Activated B cell treated with CpG ODN at 0.5 μM for 24 hours (primary cell): ENCODE measurements at regions not wholly inside any gene's neighbourhood (a gene's known extent, or its start where the extent isn't known, plus 50 kb on each side); places are given as distances from the start of the nearest gene placed in this dataset.

ENCODE experiments used
- ATAC-seq: fragments of 200-7000 bp; cut with Tn5 transposase; one replicate; pipeline ENCODE4 v1.10.0; 2021; ENCODE audit warnings: low read depth, mild to moderate bottlenecking, moderate library complexity
- CTCF ChIA-PET: fragments of 350-600 bp; sonication (Branson Sonifier 250); formaldehyde crosslinking; loops from one replicate; lab custom pipeline; 2021; ENCODE audit warnings: antibody characterized with exemption; lab: Charles Lee
- POLR2A ChIA-PET: fragments of 350-600 bp; sonication (Branson Sonifier 250); formaldehyde crosslinking; loops from one replicate; lab custom pipeline; 2021; ENCODE audit warnings: antibody characterized with exemption; lab: Charles Lee
- DNase-seq: peaks from one replicate; pipeline ENCODE4 v3.0.0; 2022
- H3K27ac Mint-ChIP-seq: one replicate; pipeline ENCODE4 v1.8.0; 2020; ENCODE audit warnings: mixed read lengths
- H3K27me3 Mint-ChIP-seq: one replicate; pipeline ENCODE4 v1.8.0; 2021; ENCODE audit warnings: mixed read lengths
- H3K36me3 Mint-ChIP-seq: one replicate; pipeline ENCODE4 v1.8.0; 2021; ENCODE audit warnings: low read depth, mixed read lengths
- H3K4me1 Mint-ChIP-seq: one replicate; pipeline ENCODE4 v1.8.0; 2021; ENCODE audit warnings: mixed read lengths
- H3K4me3 Mint-ChIP-seq: one replicate; pipeline ENCODE4 v1.8.0; 2020; ENCODE audit warnings: mild to moderate bottlenecking, mixed read lengths
- H3K9me3 Mint-ChIP-seq: one replicate; pipeline ENCODE4 v1.8.0; 2020; ENCODE audit warnings: mixed read lengths
- intact Hi-C: fragments of 100-400 bp; cut with micrococcal nuclease; formaldehyde crosslinking; loops from one replicate; pipeline ENCODE4 v1.15.1; 2024
- TF ChIP-seq, protein P1 (sequence below): fragments of 200-600 bp; IDR thresholded peaks from one replicate; pipeline ENCODE4 v1.8.0; 2022; ENCODE audit warnings: antibody characterized with exemption, mild to moderate bottlenecking

DNA sequence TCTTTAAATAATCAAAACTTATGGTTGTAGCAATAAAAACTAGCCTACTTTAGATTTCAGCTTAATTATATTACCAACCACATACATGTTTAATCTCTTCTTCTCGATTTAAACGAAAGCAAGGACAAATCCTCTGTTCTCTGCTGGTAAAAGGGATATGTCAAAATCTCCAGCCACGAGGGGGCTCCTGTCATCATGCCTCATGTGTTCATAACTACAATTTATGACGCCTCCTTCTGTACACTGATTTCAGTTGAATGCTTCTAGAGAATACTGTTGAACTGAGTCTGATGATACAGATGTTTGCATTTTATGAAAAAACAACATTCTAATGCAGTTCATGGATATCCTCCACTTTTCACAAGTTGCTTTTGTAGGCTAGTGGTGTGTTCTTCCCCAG, 220.0 kb upstream of the DPP6 start:
- ATAC-seq (no peak), DNase-seq (no peak)
- Mint-ChIP-seq H3K4me3 (no peak overlapping the region), H3K4me1 (no peaks in the 10 kb centered on the region), H3K9me3 (peaks cover 2% of the 10 kb centered on the region), H3K27ac (no peak overlapping the region), H3K27me3 (no peaks in the 10 kb centered on the region), H3K36me3 (no peaks in the 10 kb centered on the region)
- ChIA-PET POLR2A (no interaction called here), CTCF (no interaction called here)
- intact Hi-C loops, result no loop called here
- TF ChIP-seq, protein P1, sequence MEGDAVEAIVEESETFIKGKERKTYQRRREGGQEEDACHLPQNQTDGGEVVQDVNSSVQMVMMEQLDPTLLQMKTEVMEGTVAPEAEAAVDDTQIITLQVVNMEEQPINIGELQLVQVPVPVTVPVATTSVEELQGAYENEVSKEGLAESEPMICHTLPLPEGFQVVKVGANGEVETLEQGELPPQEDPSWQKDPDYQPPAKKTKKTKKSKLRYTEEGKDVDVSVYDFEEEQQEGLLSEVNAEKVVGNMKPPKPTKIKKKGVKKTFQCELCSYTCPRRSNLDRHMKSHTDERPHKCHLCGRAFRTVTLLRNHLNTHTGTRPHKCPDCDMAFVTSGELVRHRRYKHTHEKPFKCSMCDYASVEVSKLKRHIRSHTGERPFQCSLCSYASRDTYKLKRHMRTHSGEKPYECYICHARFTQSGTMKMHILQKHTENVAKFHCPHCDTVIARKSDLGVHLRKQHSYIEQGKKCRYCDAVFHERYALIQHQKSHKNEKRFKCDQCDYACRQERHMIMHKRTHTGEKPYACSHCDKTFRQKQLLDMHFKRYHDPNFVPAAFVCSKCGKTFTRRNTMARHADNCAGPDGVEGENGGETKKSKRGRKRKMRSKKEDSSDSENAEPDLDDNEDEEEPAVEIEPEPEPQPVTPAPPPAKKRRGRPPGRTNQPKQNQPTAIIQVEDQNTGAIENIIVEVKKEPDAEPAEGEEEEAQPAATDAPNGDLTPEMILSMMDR, result no peak

DNA sequence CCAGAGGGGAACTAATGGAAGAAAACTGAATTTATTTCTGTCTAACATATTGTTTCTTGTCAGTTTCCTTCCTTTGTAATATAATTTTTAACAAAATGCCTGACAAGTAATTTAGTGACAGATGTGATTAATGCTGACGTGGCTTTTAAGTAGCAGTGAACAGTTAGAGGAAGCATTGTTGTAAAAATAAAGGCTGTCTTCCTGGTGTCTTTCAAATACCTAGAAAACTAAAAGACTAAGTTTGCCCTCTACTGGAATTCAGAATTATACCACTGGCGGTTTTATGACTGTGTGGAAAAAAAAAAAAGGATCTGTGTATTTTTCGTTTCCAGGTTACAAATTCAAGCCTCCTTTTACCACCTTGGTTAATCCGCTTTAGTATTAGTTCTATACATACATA, 217.1 kb upstream of the DPP6 start:
- ChIA-PET POLR2A (no interaction called here), CTCF (no interaction called here)
- no peak overlapping the region for H3K27ac Mint-ChIP-seq

DNA sequence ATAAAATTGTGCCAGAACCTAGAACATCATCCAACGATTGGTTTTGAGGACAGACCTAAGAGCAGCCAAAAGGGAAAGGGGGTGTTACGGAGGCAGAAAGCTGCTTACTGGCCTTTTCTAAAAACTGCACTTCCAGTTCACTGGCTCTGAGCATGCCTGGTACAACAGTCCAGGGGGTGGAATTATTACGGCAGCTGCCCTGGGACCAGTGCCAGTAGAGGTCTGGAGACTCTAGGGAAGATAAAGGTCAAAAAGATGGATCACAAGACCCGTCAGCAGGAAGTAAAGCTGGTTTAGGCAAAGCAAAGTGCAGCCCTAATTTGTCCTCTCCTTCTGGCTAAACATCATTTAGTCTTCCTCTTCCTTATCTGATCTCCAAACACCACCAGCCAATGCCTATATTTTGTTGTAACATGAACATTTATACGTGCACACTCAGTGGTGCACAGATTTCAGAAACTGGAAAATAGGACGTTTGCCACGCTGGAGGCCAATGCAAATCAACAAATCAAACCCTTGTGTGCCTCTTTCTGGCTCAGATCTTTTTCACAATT, 216.4 kb upstream of the DPP6 start:
- CTCF ChIA-PET, result no interaction called here
- no peaks in the 10 kb centered on the region for H3K36me3 Mint-ChIP-seq

More for the DNA sequence above, 217.1 kb upstream of the DPP6 start:
- Mint-ChIP-seq H3K4me1 (no peaks in the 10 kb centered on the region), H3K36me3 (no peaks in the 10 kb centered on the region), H3K27me3 (no peaks in the 10 kb centered on the region), H3K4me3 (no peak overlapping the region), H3K9me3 (peaks cover 4% of the 10 kb centered on the region)
- intact Hi-C loops, result no loop called here
- ATAC-seq (no peak), DNase-seq (no peak)
- TF ChIP-seq, protein P1, result no peak

DNA sequence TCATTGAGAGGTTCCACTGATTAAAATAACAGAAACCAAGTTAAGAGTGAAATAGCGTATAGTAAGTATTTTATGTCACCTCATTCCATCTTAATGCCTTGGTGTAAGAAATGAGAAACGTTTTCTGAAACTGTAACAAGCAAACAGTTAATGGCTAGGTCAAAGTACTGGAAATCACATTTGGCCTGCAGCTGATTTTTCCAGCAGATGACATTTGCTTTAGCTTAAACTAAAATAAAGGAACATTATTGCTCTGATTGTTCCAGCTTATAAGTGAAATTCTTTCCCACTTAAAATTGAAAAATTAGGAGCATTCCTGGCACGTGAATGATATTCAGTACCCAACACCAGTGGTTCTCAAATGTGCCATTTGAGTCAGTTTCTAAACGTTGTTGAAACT, 213.6 kb upstream of the DPP6 start:
- ChIA-PET CTCF (no interaction called here), POLR2A (no interaction called here)
- no peak for ATAC-seq
- intact Hi-C loops, result no loop called here
- no peaks in the 10 kb centered on the region for H3K4me1 Mint-ChIP-seq
- H3K27ac Mint-ChIP-seq, result no peak overlapping the region
- H3K9me3 Mint-ChIP-seq, result peaks cover 2% of the 10 kb centered on the region
- TF ChIP-seq, protein P1, result no peak
- no peak overlapping the region for H3K4me3 Mint-ChIP-seq
- H3K36me3 Mint-ChIP-seq, result no peaks in the 10 kb centered on the region
- H3K27me3 Mint-ChIP-seq, result no peaks in the 10 kb centered on the region
- no peak for DNase-seq

More for the DNA sequence above, 216.4 kb upstream of the DPP6 start:
- Mint-ChIP-seq H3K4me3 (no peak overlapping the region), H3K9me3 (peaks cover 2% of the 10 kb centered on the region), H3K4me1 (no peaks in the 10 kb centered on the region), H3K27me3 (no peaks in the 10 kb centered on the region), H3K27ac (no peak overlapping the region)
- DNase-seq, result no peak
- intact Hi-C loops, result no loop called here
- TF ChIP-seq, protein P1, result no peak
- ATAC-seq, result no peak
- POLR2A ChIA-PET, result no interaction called here

DNA sequence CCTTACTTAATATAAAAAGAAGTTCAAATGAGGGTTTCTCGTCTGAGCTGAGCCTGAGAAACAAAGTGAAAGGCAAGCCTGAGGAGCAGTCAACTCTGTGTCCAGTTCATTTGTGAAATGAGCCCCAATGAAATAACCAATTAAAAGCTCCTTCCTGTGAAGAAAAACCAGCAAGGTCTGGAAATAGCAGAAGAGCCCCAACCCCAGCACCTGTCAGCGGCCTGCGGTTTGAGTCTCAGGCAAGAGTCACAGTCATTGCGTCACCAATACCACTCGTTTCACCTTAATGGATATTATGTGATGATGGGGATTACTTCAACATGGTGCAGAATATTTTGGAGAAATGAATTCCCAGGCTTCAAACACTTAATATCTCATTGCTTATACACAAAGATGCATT, 211.3 kb upstream of the DPP6 start:
- H3K27me3 Mint-ChIP-seq, result no peaks in the 10 kb centered on the region
- H3K4me1 Mint-ChIP-seq, result no peaks in the 10 kb centered on the region
- TF ChIP-seq, protein P1, result no peak
- ChIA-PET POLR2A (no interaction called here), CTCF (no interaction called here)
- H3K27ac Mint-ChIP-seq, result no peak overlapping the region
- no peak overlapping the region for H3K4me3 Mint-ChIP-seq
- ATAC-seq, result no peak
- H3K9me3 Mint-ChIP-seq, result peaks cover 7% of the 10 kb centered on the region
- no peaks in the 10 kb centered on the region for H3K36me3 Mint-ChIP-seq
- intact Hi-C loops, result no loop called here
- DNase-seq, result no peak
